ENCODE measurements at regions not wholly inside any gene's neighbourhood (a gene's known extent, or its start where the extent isn't known, plus 50 kb on each side); places are given as distances from the start of the nearest gene placed in this dataset.

- DNase-seq (ENCODE audit: low read depth), result no peak
These were observed 274.8 kb upstream of the CNTN4 start for GRCh38 chr3:1823867-1824266.

GRCh38 chr3:1824359-1824758, 274.3 kb upstream of the CNTN4 start:
- no peak for DNase-seq (ENCODE audit: low read depth)

GRCh38 chr3:1828519-1828918, 270.1 kb upstream of the CNTN4 start:
- DNase-seq (ENCODE audit: low read depth), result no peak

GRCh38 chr3:1830851-1831250, 267.8 kb upstream of the CNTN4 start:
- DNase-seq (ENCODE audit: low read depth), result no peak

GRCh38 chr3:1832395-1832794, 266.3 kb upstream of the CNTN4 start:
- no peak for DNase-seq (ENCODE audit: low read depth)

GRCh38 chr3:1843111-1843510, 255.6 kb upstream of the CNTN4 start:
- no peak for DNase-seq (ENCODE audit: low read depth)

- DNase-seq (ENCODE audit: low read depth), result no peak
These were observed 251.1 kb upstream of the CNTN4 start for GRCh38 chr3:1847571-1847970.

GRCh38 chr3:1848935-1849334, 249.7 kb upstream of the CNTN4 start:
- DNase-seq (ENCODE audit: low read depth), result no peak

GRCh38 chr3:1852950-1853349, 245.7 kb upstream of the CNTN4 start:
- no peak for DNase-seq (ENCODE audit: low read depth)

- no peak for DNase-seq (ENCODE audit: low read depth)
These were observed 242.8 kb upstream of the CNTN4 start for GRCh38 chr3:1855841-1856240.

- no peak for DNase-seq (ENCODE audit: low read depth)
These were observed 227.9 kb upstream of the CNTN4 start for GRCh38 chr3:1870738-1871137.

- DNase-seq (ENCODE audit: low read depth), result no peak
These were observed 215.1 kb upstream of the CNTN4 start for GRCh38 chr3:1883534-1883933.

GRCh38 chr3:1892459-1892858, 206.2 kb upstream of the CNTN4 start:
- DNase-seq (ENCODE audit: low read depth), result no peak

- DNase-seq (ENCODE audit: low read depth), result no peak
These were observed 196.2 kb upstream of the CNTN4 start for GRCh38 chr3:1902416-1902815.

GRCh38 chr3:1903111-1903510, 195.6 kb upstream of the CNTN4 start:
- DNase-seq (ENCODE audit: low read depth), result no peak

GRCh38 chr3:1907911-1908310, 190.8 kb upstream of the CNTN4 start:
- no peak for DNase-seq (ENCODE audit: low read depth)

- DNase-seq (ENCODE audit: low read depth), result no peak
These were observed 189.8 kb upstream of the CNTN4 start for GRCh38 chr3:1908651-1909445.

GRCh38 chr3:1910322-1910721, 188.3 kb upstream of the CNTN4 start:
- DNase-seq (ENCODE audit: low read depth), result no peak

GRCh38 chr3:1929788-1930414, 168.8 kb upstream of the CNTN4 start:
- DNase-seq (ENCODE audit: low read depth), result no peak

GRCh38 chr3:1938975-1939374, 159.7 kb upstream of the CNTN4 start:
- DNase-seq (ENCODE audit: low read depth), result no peak

GRCh38 chr3:1942781-1943180, 155.9 kb upstream of the CNTN4 start:
- no peak for DNase-seq (ENCODE audit: low read depth)

GRCh38 chr3:1943395-1944118, 155.1 kb upstream of the CNTN4 start:
- no peak for DNase-seq (ENCODE audit: low read depth)

- no peak for DNase-seq (ENCODE audit: low read depth)
These were observed 153.0 kb upstream of the CNTN4 start for GRCh38 chr3:1945698-1946097.
